Gastroesophageal sphincter (tissue), 3 donors: ENCODE measurements at regions not wholly inside any gene's neighbourhood (a gene's known extent, or its start where the extent isn't known, plus 50 kb on each side); places are given as distances from the start of the nearest gene placed in this dataset.

Source experiments
- CTCF ChIP-seq, 4 experiments: fragments of 200-600 bp in 2 of 4; fragments of 450-650 bp in 2 of 4; sonication (generic) in 1 of 4; IDR thresholded peaks; one replicate each; pipeline ENCODE4 v1.5.1; 2017 to 2019; ENCODE audit warnings: antibody characterized with exemption in 4 of 4, mild to moderate bottlenecking in 2 of 4, moderate library complexity in 2 of 4
- POLR2A ChIP-seq, 2 donors: fragments of 450-650 bp; IDR thresholded peaks; one replicate each; pipeline ENCODE4 v1.6.1; 2017; ENCODE audit warnings: antibody characterized with exemption in 2 of 2, mild to moderate bottlenecking in 2 of 2, moderate library complexity in 1 of 2

- TF ChIP-seq CTCF (IDR thresholded peaks at IDR 0.05) (no peak), POLR2A (IDR thresholded peaks at IDR 0.05) (no peak)
Measured at GRCh38 chr12:104814944-104815343, 143.1 kb downstream of the SLC41A2 start.
